GM23248 (cell line): ENCODE measurements at regions not wholly inside any gene's neighbourhood (a gene's known extent, or its start where the extent isn't known, plus 50 kb on each side); places are given as distances from the start of the nearest gene placed in this dataset.

Experiments
- EZH2 ChIP-seq: fragments of 200-600 bp; sonication (generic); IDR thresholded peaks from 2 replicates; pipeline ENCODE4 v1.6.1; 2018; ENCODE audit warnings: antibody characterized with exemption, mild to moderate bottlenecking; ENCODE audit not compliant: insufficient read depth, poor library complexity, severe bottlenecking
- EZH2phosphoT487 ChIP-seq: fragments of 200-600 bp; sonication (generic); IDR thresholded peaks from 2 replicates; pipeline ENCODE4 v1.6.1; 2018; ENCODE audit warnings: antibody characterized with exemption, moderate library complexity, mild to moderate bottlenecking, low read depth; ENCODE audit not compliant: insufficient read depth

DNA sequence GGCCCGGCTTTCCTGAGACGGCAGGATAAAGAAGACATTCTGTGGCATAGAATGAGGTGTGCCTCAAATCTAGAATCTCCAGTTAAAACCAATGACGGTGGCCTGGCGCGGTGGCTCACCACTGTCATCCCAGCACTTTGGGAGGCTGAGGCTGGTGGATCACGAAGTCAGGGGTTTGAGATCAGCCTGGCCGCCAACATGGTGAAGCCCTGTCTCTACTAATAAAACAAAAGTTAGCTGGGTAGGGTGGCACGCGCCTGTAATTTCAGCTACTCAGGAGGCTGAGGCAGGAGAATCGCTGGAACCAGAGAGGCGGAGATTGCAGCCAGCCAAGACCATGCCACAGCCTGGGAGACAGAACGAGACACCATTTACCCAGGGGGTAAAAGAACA lies 193.6 kb downstream of the ALG10 start:
- TF ChIP-seq EZH2 (no peak), EZH2phosphoT487 (no peak)
